ENCODE measurements at regions not wholly inside any gene's neighbourhood (a gene's known extent, or its start where the extent isn't known, plus 50 kb on each side); places are given as distances from the start of the nearest gene placed in this dataset.

- Histone ChIP-seq H3K36me3 (no peaks in the 10 kb centered on the region), H3K27ac (no peak overlapping the region), H3K27me3 (no peaks in the 10 kb centered on the region), H3K9me3 (no peaks in the 10 kb centered on the region), H3K4me3 (no peak overlapping the region), H3K4me1 (no peaks in the 10 kb centered on the region)
- TF ChIP-seq EP300 (IDR thresholded peaks at IDR 0.05) (no peak), POLR2A (IDR thresholded peaks at IDR 0.05) (no peak), POLR2AphosphoS5 (IDR thresholded peaks at IDR 0.05) (no peak)
- TF ChIP-seq, protein P1, sequence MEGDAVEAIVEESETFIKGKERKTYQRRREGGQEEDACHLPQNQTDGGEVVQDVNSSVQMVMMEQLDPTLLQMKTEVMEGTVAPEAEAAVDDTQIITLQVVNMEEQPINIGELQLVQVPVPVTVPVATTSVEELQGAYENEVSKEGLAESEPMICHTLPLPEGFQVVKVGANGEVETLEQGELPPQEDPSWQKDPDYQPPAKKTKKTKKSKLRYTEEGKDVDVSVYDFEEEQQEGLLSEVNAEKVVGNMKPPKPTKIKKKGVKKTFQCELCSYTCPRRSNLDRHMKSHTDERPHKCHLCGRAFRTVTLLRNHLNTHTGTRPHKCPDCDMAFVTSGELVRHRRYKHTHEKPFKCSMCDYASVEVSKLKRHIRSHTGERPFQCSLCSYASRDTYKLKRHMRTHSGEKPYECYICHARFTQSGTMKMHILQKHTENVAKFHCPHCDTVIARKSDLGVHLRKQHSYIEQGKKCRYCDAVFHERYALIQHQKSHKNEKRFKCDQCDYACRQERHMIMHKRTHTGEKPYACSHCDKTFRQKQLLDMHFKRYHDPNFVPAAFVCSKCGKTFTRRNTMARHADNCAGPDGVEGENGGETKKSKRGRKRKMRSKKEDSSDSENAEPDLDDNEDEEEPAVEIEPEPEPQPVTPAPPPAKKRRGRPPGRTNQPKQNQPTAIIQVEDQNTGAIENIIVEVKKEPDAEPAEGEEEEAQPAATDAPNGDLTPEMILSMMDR (IDR thresholded peaks at IDR 0.05) = no peak
- 83 to 97% methylated on average over 1 to 2 of the region's 2 CpGs for WGBS, 2 donors (ENCODE audit: low coverage in 1 of 2)
- ATAC-seq = no peak
Measured at GRCh38 chr13:80117515-80117914, 223.4 kb downstream of the SPRY2 start.

GRCh38 chr13:80116107-80116506 is 224.8 kb downstream of the SPRY2 start:
- TF ChIP-seq POLR2A (IDR thresholded peaks at IDR 0.05) = no peak
- no peak for TF ChIP-seq EP300 (IDR thresholded peaks at IDR 0.05)
- no peak for TF ChIP-seq POLR2AphosphoS5 (IDR thresholded peaks at IDR 0.05)
- TF ChIP-seq, protein P1 (IDR thresholded peaks at IDR 0.05) = no peak
- Histone ChIP-seq H3K4me1 (no peaks in the 10 kb centered on the region), H3K27ac (no peak overlapping the region), H3K36me3 (no peaks in the 10 kb centered on the region), H3K27me3 (no peaks in the 10 kb centered on the region), H3K4me3 (no peak overlapping the region), H3K9me3 (no peaks in the 10 kb centered on the region)
- no peak for ATAC-seq
- WGBS, 2 donors (ENCODE audit: low coverage in 1 of 2) = 45 to 75% methylated on average over 1 to 3 of the region's 3 CpGs

DNA sequence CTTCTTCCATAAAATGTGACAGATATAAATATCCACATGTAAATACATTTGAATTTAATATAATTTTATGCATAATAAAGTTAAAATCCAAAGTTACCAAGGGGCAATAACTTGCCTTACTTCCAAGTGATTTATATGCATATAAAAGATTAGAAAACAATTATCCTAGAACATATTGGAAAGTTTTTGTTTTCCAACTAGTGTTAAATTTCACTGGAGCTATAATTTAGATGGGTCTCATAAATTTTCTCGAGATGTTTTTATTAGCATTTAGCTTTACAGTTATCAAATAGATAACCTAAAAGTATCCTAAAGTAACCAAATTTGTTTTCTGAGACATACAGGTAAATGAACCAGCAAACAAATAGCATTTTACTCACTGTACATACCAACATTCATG is 225.3 kb downstream of the SPRY2 start:
- TF ChIP-seq POLR2A (IDR thresholded peaks at IDR 0.05) (no peak), EP300 (IDR thresholded peaks at IDR 0.05) (no peak), POLR2AphosphoS5 (IDR thresholded peaks at IDR 0.05) (no peak)
- TF ChIP-seq, protein P1 (IDR thresholded peaks at IDR 0.05) = no peak
- 69 to 96% methylated on average over 1 of the region's 1 CpG for WGBS, 2 donors (ENCODE audit: low coverage in 1 of 2)
- Histone ChIP-seq H3K9me3 (no peaks in the 10 kb centered on the region), H3K36me3 (no peaks in the 10 kb centered on the region), H3K4me3 (no peak overlapping the region), H3K27me3 (no peaks in the 10 kb centered on the region), H3K4me1 (no peaks in the 10 kb centered on the region), H3K27ac (no peak overlapping the region)
- ATAC-seq = no peak

GRCh38 chr13:80113714-80114454 is 227.0 kb downstream of the SPRY2 start:
- Histone ChIP-seq H3K27me3 (no peaks in the 10 kb centered on the region), H3K4me3 (no peak overlapping the region), H3K9me3 (no peaks in the 10 kb centered on the region), H3K27ac (no peak overlapping the region), H3K4me1 (no peaks in the 10 kb centered on the region), H3K36me3 (no peaks in the 10 kb centered on the region)
- no peak for ATAC-seq
- TF ChIP-seq POLR2A (IDR thresholded peaks at IDR 0.05) = no peak
- TF ChIP-seq, protein P1 (IDR thresholded peaks at IDR 0.05) = no peak
- no peak for TF ChIP-seq EP300 (IDR thresholded peaks at IDR 0.05)
- TF ChIP-seq POLR2AphosphoS5 (IDR thresholded peaks at IDR 0.05) = no peak
- 84 to 96% methylated on average over 2 of the region's 2 CpGs for WGBS, 2 donors (ENCODE audit: low coverage in 1 of 2)

DNA sequence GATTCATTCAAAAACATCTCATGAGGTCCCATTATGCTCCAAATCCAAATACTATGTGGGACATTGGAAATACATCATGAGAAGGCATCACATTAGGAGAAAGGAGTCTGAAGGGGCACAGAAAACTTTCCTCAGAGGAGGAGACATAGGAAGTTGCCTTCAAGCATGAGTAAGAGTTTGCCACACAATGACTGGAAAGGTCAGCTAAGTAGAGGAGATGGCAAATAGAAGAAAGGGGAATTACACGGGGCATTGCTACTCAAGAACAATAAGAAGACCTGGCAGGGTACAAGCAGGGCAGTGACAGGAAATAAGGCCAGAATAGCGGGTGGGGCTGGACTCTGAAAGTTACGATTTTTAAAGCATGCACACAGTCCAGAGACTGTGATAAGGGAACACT is 231.6 kb downstream of the SPRY2 start:
- Histone ChIP-seq H3K27me3 (no peaks in the 10 kb centered on the region), H3K36me3 (no peaks in the 10 kb centered on the region), H3K27ac (no peak overlapping the region), H3K9me3 (no peaks in the 10 kb centered on the region), H3K4me3 (no peak overlapping the region), H3K4me1 (no peaks in the 10 kb centered on the region)
- TF ChIP-seq EP300 (IDR thresholded peaks at IDR 0.05) (no peak), POLR2AphosphoS5 (IDR thresholded peaks at IDR 0.05) (no peak), POLR2A (IDR thresholded peaks at IDR 0.05) (no peak)
- TF ChIP-seq, protein P1 (IDR thresholded peaks at IDR 0.05) = no peak
- 72 to 87% methylated on average over 3 of the region's 3 CpGs for WGBS, 2 donors (ENCODE audit: low coverage in 1 of 2)
- no peak for ATAC-seq

Measured in gastroesophageal sphincter (tissue), 4 donors.